Mesendoderm (in vitro differentiated cells): ENCODE measurements at regions not wholly inside any gene's neighbourhood (a gene's known extent, or its start where the extent isn't known, plus 50 kb on each side); places are given as distances from the start of the nearest gene placed in this dataset.

Experiments
- DNase-seq: peaks from one replicate; pipeline ENCODE4 v3.0.0; 2013
- H2AK5ac ChIP-seq: 2 replicates; pipeline ENCODE4 v1.6.1; 2013; ENCODE audit warnings: low read length, inconsistent platforms
- H2BK120ac ChIP-seq: 2 replicates; pipeline ENCODE4 v1.6.1; 2013; ENCODE audit warnings: low read depth, mild to moderate bottlenecking, low read length, moderate library complexity, mixed read lengths
- H2BK15ac ChIP-seq: replicated peaks from 2 replicates; pipeline ENCODE4 v1.6.1; 2013; ENCODE audit warnings: low read depth, mild to moderate bottlenecking, moderate library complexity
- H2BK5ac ChIP-seq: 2 replicates; pipeline ENCODE4 v1.6.1; 2013; ENCODE audit warnings: low read length, inconsistent platforms
- H3K18ac ChIP-seq: 2 replicates; pipeline ENCODE4 v1.6.1; 2013; ENCODE audit warnings: mild to moderate bottlenecking, low read length, mixed read lengths
- H3K23ac ChIP-seq: one replicate; pipeline ENCODE4 v1.6.1; 2013; ENCODE audit warnings: low read length
- H3K27ac ChIP-seq: 2 replicates; pipeline ENCODE4 v1.5.1; 2013; ENCODE audit warnings: low read depth, mild to moderate bottlenecking, inconsistent platforms, low read length, moderate library complexity
- H3K27me3 ChIP-seq: 2 replicates; pipeline ENCODE4 v1.6.1; 2013; ENCODE audit warnings: low read length, control low read depth, mild to moderate bottlenecking, inconsistent platforms; ENCODE audit not compliant: insufficient read depth, poor library complexity
- H3K36me3 ChIP-seq: 2 replicates; pipeline ENCODE4 v1.6.1; 2013; ENCODE audit warnings: low read length, inconsistent platforms; ENCODE audit not compliant: control insufficient read depth, insufficient read depth
- H3K4ac ChIP-seq: one replicate; pipeline ENCODE4 v1.6.1; 2013; ENCODE audit warnings: low read depth, mild to moderate bottlenecking, low read length, moderate library complexity
- H3K4me1 ChIP-seq: 2 replicates; pipeline ENCODE4 v1.6.1; 2013; ENCODE audit warnings: low read depth, low read length, inconsistent platforms; ENCODE audit not compliant: control insufficient read depth
- H3K4me2 ChIP-seq: 2 replicates; pipeline ENCODE4 v1.6.1; 2013; ENCODE audit warnings: low read length
- H3K4me3 ChIP-seq: 2 replicates; pipeline ENCODE4 v1.5.1; 2013; ENCODE audit warnings: mild to moderate bottlenecking, low read length
- H3K56ac ChIP-seq: one replicate; pipeline ENCODE4 v1.6.1; 2013; ENCODE audit warnings: low read length
- H3K79me1 ChIP-seq: 2 replicates; pipeline ENCODE4 v1.6.1; 2013; ENCODE audit warnings: low read length, inconsistent platforms
- H3K79me2 ChIP-seq: 2 replicates; pipeline ENCODE4 v1.6.1; 2013; ENCODE audit warnings: mild to moderate bottlenecking, low read length; ENCODE audit not compliant: control insufficient read depth, insufficient read depth
- H3K9ac ChIP-seq: 2 replicates; pipeline ENCODE4 v1.6.1; 2013; ENCODE audit warnings: low read length, inconsistent platforms
- H4K5ac ChIP-seq: one replicate; pipeline ENCODE4 v1.6.1; 2013; ENCODE audit warnings: low read length
- H4K8ac ChIP-seq: one replicate; pipeline ENCODE4 v1.6.1; 2013; ENCODE audit warnings: low read depth, mild to moderate bottlenecking, control low read depth, low read length, moderate library complexity
- WGBS: extraction: QIAGEN DNeasy Blood & Tissue Kit; methylation state at CpG from one replicate; pipeline ENCODE4 v1.1.7; 2013; ENCODE audit warnings: low lambda C conversion rate, missing lambda C conversion rate; ENCODE audit not compliant: insufficient coverage; ENCODE audit errors: extremely low coverage; 5-methylcytosine and 5-hydroxymethylcytosine counted together

GRCh38 chr1:239682046-239682445 lies 295.7 kb downstream of the CHRM3 start:
- no peak overlapping the region for H3K4me3 ChIP-seq
- H3K18ac ChIP-seq, result no peak overlapping the region
- no peak overlapping the region for H2BK15ac ChIP-seq
- no peak overlapping the region for H2BK5ac ChIP-seq
- no peak overlapping the region for H4K5ac ChIP-seq
- H3K27ac ChIP-seq, result no peak overlapping the region
- H3K36me3 ChIP-seq, result no peaks in the 10 kb centered on the region
- H2BK120ac ChIP-seq, result no peak overlapping the region
- DNase-seq, result no peak
- H3K23ac ChIP-seq, result no peak overlapping the region
- H3K79me1 ChIP-seq, result no peaks in the 10 kb centered on the region
- no peak overlapping the region for H4K8ac ChIP-seq
- H3K56ac ChIP-seq, result no peak overlapping the region
- H3K27me3 ChIP-seq, result no peaks in the 10 kb centered on the region
- no peak overlapping the region for H3K4me2 ChIP-seq
- no peak overlapping the region for H3K9ac ChIP-seq
- H3K79me2 ChIP-seq, result no peaks in the 10 kb centered on the region
- no peak overlapping the region for H2AK5ac ChIP-seq
- H3K4me1 ChIP-seq, result peaks cover under 1% of the 10 kb centered on the region
- no CpG with 5 or more reads among the region's 3 CpGs for WGBS
- no peak overlapping the region for H3K4ac ChIP-seq

GRCh38 chr1:239682960-239683359 lies 296.6 kb downstream of the CHRM3 start:
- Histone ChIP-seq H2AK5ac (no peak overlapping the region), H2BK5ac (no peak overlapping the region), H3K9ac (no peak overlapping the region), H3K79me1 (no peaks in the 10 kb centered on the region), H3K27me3 (no peaks in the 10 kb centered on the region), H3K4me2 (no peak overlapping the region), H3K18ac (no peak overlapping the region), H2BK15ac (no peak overlapping the region), H3K27ac (no peak overlapping the region), H3K4me3 (no peak overlapping the region), H4K8ac (no peak overlapping the region), H3K4ac (no peak overlapping the region), H4K5ac (no peak overlapping the region), H2BK120ac (no peak overlapping the region), H3K36me3 (no peaks in the 10 kb centered on the region), H3K23ac (no peak overlapping the region), H3K4me1 (no peaks in the 10 kb centered on the region), H3K79me2 (no peaks in the 10 kb centered on the region), H3K56ac (no peak overlapping the region)
- no CpG with 5 or more reads among the region's 2 CpGs for WGBS
- no peak for DNase-seq

- H3K27me3 ChIP-seq, result no peaks in the 10 kb centered on the region
- no peak overlapping the region for H3K4me2 ChIP-seq
- H2AK5ac ChIP-seq, result no peak overlapping the region
- no peak overlapping the region for H3K4me3 ChIP-seq
- no peak overlapping the region for H2BK120ac ChIP-seq
- no peak overlapping the region for H2BK5ac ChIP-seq
- no peak overlapping the region for H3K27ac ChIP-seq
- H4K5ac ChIP-seq, result no peak overlapping the region
- H3K18ac ChIP-seq, result no peak overlapping the region
- H3K4ac ChIP-seq, result no peak overlapping the region
- no CpG with 5 or more reads among the region's 2 CpGs for WGBS
- H3K4me1 ChIP-seq, result no peaks in the 10 kb centered on the region
- DNase-seq, result no peak
- no peaks in the 10 kb centered on the region for H3K79me1 ChIP-seq
- H3K56ac ChIP-seq, result no peak overlapping the region
- H2BK15ac ChIP-seq, result no peak overlapping the region
- H3K23ac ChIP-seq, result no peak overlapping the region
- no peaks in the 10 kb centered on the region for H3K79me2 ChIP-seq
- no peak overlapping the region for H3K9ac ChIP-seq
- no peak overlapping the region for H4K8ac ChIP-seq
- H3K36me3 ChIP-seq, result no peaks in the 10 kb centered on the region
Measured at GRCh38 chr1:239686386-239686785, 300.0 kb downstream of the CHRM3 start.

- no peak overlapping the region for H2BK15ac ChIP-seq
- H3K27ac ChIP-seq, result no peak overlapping the region
- H2AK5ac ChIP-seq, result no peak overlapping the region
- H3K27me3 ChIP-seq, result no peaks in the 10 kb centered on the region
- no peaks in the 10 kb centered on the region for H3K36me3 ChIP-seq
- H3K4me3 ChIP-seq, result no peak overlapping the region
- H3K4me2 ChIP-seq, result no peak overlapping the region
- H4K5ac ChIP-seq, result no peak overlapping the region
- H3K23ac ChIP-seq, result no peak overlapping the region
- H3K18ac ChIP-seq, result no peak overlapping the region
- no peak overlapping the region for H3K56ac ChIP-seq
- no peaks in the 10 kb centered on the region for H3K79me1 ChIP-seq
- no peak overlapping the region for H3K9ac ChIP-seq
- no peak for DNase-seq
- no peak overlapping the region for H2BK5ac ChIP-seq
- H2BK120ac ChIP-seq, result no peak overlapping the region
- no peak overlapping the region for H3K4ac ChIP-seq
- H3K4me1 ChIP-seq, result no peaks in the 10 kb centered on the region
- no CpG with 5 or more reads among the region's 2 CpGs for WGBS
- no peaks in the 10 kb centered on the region for H3K79me2 ChIP-seq
- no peak overlapping the region for H4K8ac ChIP-seq
Measured at GRCh38 chr1:239696317-239696716, 309.9 kb downstream of the CHRM3 start.

- Histone ChIP-seq H3K4me2 (no peak overlapping the region), H3K4ac (no peak overlapping the region), H3K27ac (no peak overlapping the region), H3K9ac (no peak overlapping the region), H4K5ac (no peak overlapping the region), H2BK5ac (no peak overlapping the region), H3K4me3 (no peak overlapping the region), H3K23ac (no peak overlapping the region), H3K27me3 (no peaks in the 10 kb centered on the region), H2AK5ac (no peak overlapping the region), H3K18ac (no peak overlapping the region), H3K56ac (no peak overlapping the region), H3K36me3 (no peaks in the 10 kb centered on the region), H3K79me2 (no peaks in the 10 kb centered on the region), H2BK120ac (no peak overlapping the region), H3K79me1 (no peaks in the 10 kb centered on the region), H4K8ac (no peak overlapping the region), H3K4me1 (no peaks in the 10 kb centered on the region), H2BK15ac (no peak overlapping the region)
- no CpG with 5 or more reads among the region's 6 CpGs for WGBS
- DNase-seq, result no peak
Measured at GRCh38 chr1:239700667-239701066, 314.3 kb downstream of the CHRM3 start.

GRCh38 chr1:239703075-239703474 lies 316.7 kb downstream of the CHRM3 start:
- no peaks in the 10 kb centered on the region for H3K27me3 ChIP-seq
- no peak overlapping the region for H4K5ac ChIP-seq
- WGBS, result no CpG with 5 or more reads among the region's 2 CpGs
- no peak overlapping the region for H3K4me3 ChIP-seq
- H3K9ac ChIP-seq, result no peak overlapping the region
- H3K56ac ChIP-seq, result no peak overlapping the region
- H3K4me2 ChIP-seq, result no peak overlapping the region
- no peaks in the 10 kb centered on the region for H3K36me3 ChIP-seq
- H3K4ac ChIP-seq, result no peak overlapping the region
- no peaks in the 10 kb centered on the region for H3K79me2 ChIP-seq
- H2BK120ac ChIP-seq, result no peak overlapping the region
- no peak overlapping the region for H2AK5ac ChIP-seq
- H3K18ac ChIP-seq, result no peak overlapping the region
- no peaks in the 10 kb centered on the region for H3K79me1 ChIP-seq
- no peak overlapping the region for H3K23ac ChIP-seq
- H3K4me1 ChIP-seq, result no peaks in the 10 kb centered on the region
- no peak overlapping the region for H4K8ac ChIP-seq
- no peak overlapping the region for H3K27ac ChIP-seq
- no peak overlapping the region for H2BK15ac ChIP-seq
- no peak overlapping the region for H2BK5ac ChIP-seq
- DNase-seq, result no peak
